ENCODE measurements at regions not wholly inside any gene's neighbourhood (a gene's known extent, or its start where the extent isn't known, plus 50 kb on each side); places are given as distances from the start of the nearest gene placed in this dataset.

GRCh38 chr12:128008341-128008740 is 258.6 kb upstream of the TMEM132C start:
- DNase-seq (ENCODE audit: low spot score, unreplicated experiment): no peak
- Mint-ChIP-seq H3K27ac (no peak overlapping the region), H3K9me3 (ENCODE audit: low read depth) (no peaks in the 10 kb centered on the region)

GRCh38 chr12:128009108-128009507 is 257.9 kb upstream of the TMEM132C start:
- H3K9me3 Mint-ChIP-seq (ENCODE audit: low read depth): no peaks in the 10 kb centered on the region
- no peak for DNase-seq (ENCODE audit: low spot score, unreplicated experiment)
- peaks cover 3% of the 10 kb centered on the region for H3K4me1 Mint-ChIP-seq (ENCODE audit: low read depth)

More at GRCh38 chr12:128008341-128008740, 258.6 kb upstream of the TMEM132C start:
- TF ChIP-seq CTCF (IDR thresholded peaks at IDR 0.05; ENCODE audit: unreplicated experiment): no peak
- Mint-ChIP-seq H3K36me3 (ENCODE audit: insufficient read depth) (no peaks in the 10 kb centered on the region), H3K4me3 (ENCODE audit: low read depth) (no peak overlapping the region), H3K27me3 (no peaks in the 10 kb centered on the region), H3K4me1 (ENCODE audit: low read depth) (peaks cover 3% of the 10 kb centered on the region)

GRCh38 chr12:128012110-128012509 is 254.9 kb upstream of the TMEM132C start:
- H3K36me3 Mint-ChIP-seq (ENCODE audit: insufficient read depth): no peaks in the 10 kb centered on the region
- no peak overlapping the region for H3K4me3 Mint-ChIP-seq (ENCODE audit: low read depth)
- peaks cover 3% of the 10 kb centered on the region for H3K4me1 Mint-ChIP-seq (ENCODE audit: low read depth)
- no peaks in the 10 kb centered on the region for H3K27me3 Mint-ChIP-seq
- no peak for TF ChIP-seq CTCF (IDR thresholded peaks at IDR 0.05; ENCODE audit: unreplicated experiment)
- DNase-seq (ENCODE audit: low spot score, unreplicated experiment): no peak
- H3K9me3 Mint-ChIP-seq (ENCODE audit: low read depth): no peaks in the 10 kb centered on the region
- H3K27ac Mint-ChIP-seq: no peak overlapping the region

More at GRCh38 chr12:128009108-128009507, 257.9 kb upstream of the TMEM132C start:
- Mint-ChIP-seq H3K27ac (no peak overlapping the region), H3K27me3 (no peaks in the 10 kb centered on the region), H3K36me3 (ENCODE audit: insufficient read depth) (no peaks in the 10 kb centered on the region), H3K4me3 (ENCODE audit: low read depth) (no peak overlapping the region)
- TF ChIP-seq CTCF (IDR thresholded peaks at IDR 0.05; ENCODE audit: unreplicated experiment): no peak

DNA sequence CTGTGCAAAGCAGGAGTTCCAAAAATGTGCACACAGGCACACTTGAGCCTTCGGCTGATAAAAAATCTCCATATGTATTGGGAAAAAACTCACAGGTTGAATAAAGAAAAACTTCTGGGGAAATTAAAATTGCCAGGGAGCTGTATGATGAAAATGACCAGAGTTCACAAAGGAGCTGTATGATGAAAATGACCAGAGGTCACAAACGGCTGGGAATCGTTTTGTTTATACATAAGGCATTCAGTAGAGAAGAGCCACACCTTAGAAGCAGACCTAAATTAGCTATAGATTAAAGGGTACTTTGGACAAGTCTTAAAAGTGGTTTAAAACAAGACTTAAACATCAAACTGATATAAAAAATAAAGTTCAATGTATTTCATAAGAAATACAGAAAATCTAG is 251.7 kb upstream of the TMEM132C start:
- DNase-seq (ENCODE audit: low spot score, unreplicated experiment): no peak
- H3K9me3 Mint-ChIP-seq (ENCODE audit: low read depth): peaks cover 4% of the 10 kb centered on the region
- no peaks in the 10 kb centered on the region for H3K27me3 Mint-ChIP-seq
- no peak overlapping the region for H3K4me3 Mint-ChIP-seq (ENCODE audit: low read depth)
- H3K36me3 Mint-ChIP-seq (ENCODE audit: insufficient read depth): no peaks in the 10 kb centered on the region
- peaks cover 12% of the 10 kb centered on the region for H3K4me1 Mint-ChIP-seq (ENCODE audit: low read depth)
- no peak overlapping the region for H3K27ac Mint-ChIP-seq
- TF ChIP-seq CTCF (IDR thresholded peaks at IDR 0.05; ENCODE audit: unreplicated experiment): no peak

DNA sequence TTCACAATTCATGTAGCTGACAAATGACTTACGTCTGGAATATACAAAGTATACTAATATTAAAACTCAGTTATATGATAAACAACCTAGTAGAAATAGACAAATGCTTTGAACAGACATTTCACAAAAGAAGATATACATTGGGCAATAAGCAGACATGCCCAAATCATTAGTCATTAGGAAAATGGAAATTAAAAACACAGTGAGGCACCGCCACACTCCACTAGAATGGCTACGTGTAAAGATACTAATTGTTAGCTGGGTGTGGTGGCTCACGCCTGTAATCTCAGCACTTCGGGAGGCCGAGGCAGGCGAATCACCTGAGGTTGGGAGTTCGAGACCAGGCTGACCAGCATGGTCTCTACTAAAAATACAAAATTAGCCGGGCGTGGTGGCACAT is 248.9 kb upstream of the TMEM132C start:
- Mint-ChIP-seq H3K4me1 (ENCODE audit: low read depth) (peaks cover 10% of the 10 kb centered on the region), H3K4me3 (ENCODE audit: low read depth) (no peak overlapping the region), H3K9me3 (ENCODE audit: low read depth) (peaks cover 4% of the 10 kb centered on the region), H3K27ac (no peak overlapping the region), H3K36me3 (ENCODE audit: insufficient read depth) (no peaks in the 10 kb centered on the region), H3K27me3 (peaks cover 2% of the 10 kb centered on the region)
- TF ChIP-seq CTCF (IDR thresholded peaks at IDR 0.05; ENCODE audit: unreplicated experiment): no peak
- no peak for DNase-seq (ENCODE audit: low spot score, unreplicated experiment)

Data from progenitor cell of endocrine pancreas (in vitro differentiated cells).